ENCODE measurements at regions not wholly inside any gene's neighbourhood (a gene's known extent, or its start where the extent isn't known, plus 50 kb on each side); places are given as distances from the start of the nearest gene placed in this dataset.

GRCh38 chr18:76179257-76179656 lies 315.8 kb downstream of the ZNF516 start:
- DNase-seq: no peak

DNA sequence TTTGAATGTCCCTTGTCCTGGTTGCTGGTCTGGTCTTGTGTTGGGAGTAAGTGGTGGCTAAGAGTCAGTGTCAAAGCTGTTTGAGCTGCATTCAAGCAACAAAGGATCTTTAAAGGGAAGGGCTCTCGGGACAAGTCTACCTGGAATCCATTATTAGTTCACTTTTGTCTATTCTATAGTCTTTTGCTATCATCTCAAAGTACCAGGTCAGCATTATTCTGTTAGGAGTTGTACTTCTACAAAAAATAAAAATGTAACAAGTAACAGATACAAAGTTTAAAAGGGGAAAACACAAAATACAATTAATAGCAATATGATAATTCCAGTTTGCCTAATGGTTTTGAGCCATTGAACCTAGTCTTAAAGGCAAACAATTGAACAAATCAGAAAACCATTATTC lies 317.9 kb downstream of the ZNF516 start:
- DNase-seq: no peak

GRCh38 chr18:76174451-76174850 lies 320.6 kb downstream of the ZNF516 start:
- no peak for DNase-seq

DNA sequence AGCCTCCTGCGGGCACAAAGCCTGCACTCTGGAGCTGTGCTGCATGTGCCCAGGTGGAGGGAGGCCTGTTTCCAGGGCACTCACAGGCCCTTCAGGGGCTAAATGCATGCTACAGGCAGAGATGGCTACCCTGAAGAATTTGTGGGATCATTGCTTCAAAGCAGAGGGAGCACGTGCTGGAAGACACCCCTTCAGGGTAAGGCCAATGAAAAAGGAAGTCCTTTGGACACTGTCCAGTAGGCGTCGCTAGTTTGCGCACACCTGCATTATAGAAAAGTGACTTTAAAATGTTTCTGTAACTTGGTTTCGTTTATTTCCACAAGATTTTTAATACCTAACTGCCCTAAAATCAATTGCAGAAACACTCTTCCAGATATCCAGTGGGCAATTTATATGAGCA lies 325.3 kb downstream of the ZNF516 start:
- DNase-seq: no peak

DNA sequence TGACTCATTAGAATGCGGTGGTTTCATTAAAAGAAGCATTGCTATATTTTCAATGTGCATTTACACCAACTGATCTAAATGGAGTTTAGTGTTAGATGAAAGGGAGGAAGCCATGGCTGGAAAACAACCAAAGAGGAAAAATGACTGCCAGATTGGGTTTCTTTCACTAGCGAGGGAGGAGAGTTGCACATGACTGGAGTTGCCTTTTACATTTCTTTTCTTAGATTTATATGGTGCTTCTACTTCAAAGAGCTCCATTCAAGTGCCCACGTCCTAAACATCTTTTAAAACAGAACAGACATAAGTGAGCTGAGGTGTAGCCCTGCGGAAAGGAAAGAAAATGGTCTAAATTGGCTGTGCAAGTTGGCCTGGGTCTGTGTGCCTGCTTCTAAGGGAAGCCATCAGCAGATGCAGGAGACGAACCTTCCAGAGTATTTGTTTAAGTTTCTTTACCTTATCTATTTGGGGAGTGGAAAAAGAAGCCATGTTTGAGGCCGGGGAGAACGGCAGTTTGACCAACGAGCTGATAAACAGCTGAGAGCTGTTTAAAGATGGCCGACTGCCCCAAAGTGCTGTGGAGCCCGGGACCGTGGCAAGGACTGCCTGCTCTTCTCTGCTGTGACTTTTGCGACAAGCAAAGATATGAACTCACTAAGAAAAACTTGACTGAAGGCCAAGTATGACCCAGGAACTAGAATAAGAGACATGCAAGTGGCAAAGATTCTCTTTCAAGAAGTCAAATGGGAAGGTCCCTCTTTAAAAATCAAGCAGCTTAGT lies 327.0 kb downstream of the ZNF516 start:
- DNase-seq: no peak

DNA sequence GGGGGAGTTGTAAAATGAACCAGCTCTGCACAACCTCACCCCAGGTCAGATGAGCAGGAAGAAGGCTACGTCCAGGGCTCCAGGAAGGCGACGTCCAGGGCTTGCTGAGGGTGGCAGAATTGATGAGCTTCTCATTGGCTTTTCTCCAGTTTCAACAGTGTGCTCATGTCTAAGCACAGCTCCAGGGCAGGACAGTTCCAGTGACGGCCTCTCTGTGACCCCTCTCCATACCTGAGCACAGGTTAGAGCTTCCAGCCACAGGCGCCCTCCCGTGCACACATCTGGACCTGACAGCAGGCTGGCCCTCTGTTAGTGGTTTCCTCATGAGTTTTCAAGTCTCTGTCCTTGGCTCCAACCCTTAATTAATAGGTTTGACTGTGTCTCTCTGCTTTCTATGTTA lies 327.6 kb downstream of the ZNF516 start:
- no peak for DNase-seq

GRCh38 chr18:76162886-76163285 lies 332.2 kb downstream of the ZNF516 start:
- DNase-seq: no peak

GRCh38 chr18:76161983-76162382 lies 333.1 kb downstream of the ZNF516 start:
- DNase-seq: no peak

DNA sequence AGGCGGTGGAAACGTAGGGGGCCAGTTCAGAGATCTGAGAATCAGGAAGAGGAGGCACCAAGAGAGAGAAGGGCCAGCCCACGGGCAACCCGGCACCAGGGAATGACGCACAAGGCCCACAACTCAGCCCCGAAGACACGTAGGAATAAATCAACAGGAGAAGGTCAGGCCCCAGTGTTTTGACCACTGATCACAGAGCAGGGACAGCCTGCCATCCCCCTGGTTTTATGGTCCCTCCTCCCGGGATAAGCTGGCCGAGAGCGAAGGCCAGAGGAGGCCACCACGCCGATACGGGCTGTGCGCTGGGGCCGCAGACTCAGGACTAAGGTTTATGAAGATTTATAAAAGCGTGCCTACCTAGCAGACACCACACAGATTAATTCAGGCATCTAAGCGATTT lies 341.4 kb downstream of the ZNF516 start:
- no peak for DNase-seq

DNA sequence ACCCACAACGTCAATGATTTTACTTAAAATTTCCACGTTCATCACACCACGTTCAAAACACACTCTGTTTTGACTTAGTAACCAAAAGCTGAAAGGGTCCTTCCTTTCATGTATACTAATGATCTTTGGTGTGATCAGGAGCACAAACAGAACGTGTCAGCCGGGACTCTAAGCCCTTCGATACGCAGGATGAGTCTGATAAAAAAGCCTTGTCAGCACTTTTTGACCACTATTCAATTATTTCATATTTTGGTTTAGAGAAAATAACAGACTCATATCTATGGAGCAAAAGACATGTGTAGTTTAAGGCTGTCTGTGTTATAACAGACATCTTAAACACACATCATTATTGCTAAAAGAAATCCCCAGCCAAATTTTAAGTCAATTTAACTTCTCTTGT lies 345.3 kb downstream of the ZNF516 start:
- DNase-seq: no peak

GRCh38 chr18:76149284-76149683 lies 345.8 kb downstream of the ZNF516 start:
- DNase-seq: no peak

- no peak for DNase-seq
These were observed 349.3 kb downstream of the ZNF516 start for GRCh38 chr18:76145521-76146376.

DNA sequence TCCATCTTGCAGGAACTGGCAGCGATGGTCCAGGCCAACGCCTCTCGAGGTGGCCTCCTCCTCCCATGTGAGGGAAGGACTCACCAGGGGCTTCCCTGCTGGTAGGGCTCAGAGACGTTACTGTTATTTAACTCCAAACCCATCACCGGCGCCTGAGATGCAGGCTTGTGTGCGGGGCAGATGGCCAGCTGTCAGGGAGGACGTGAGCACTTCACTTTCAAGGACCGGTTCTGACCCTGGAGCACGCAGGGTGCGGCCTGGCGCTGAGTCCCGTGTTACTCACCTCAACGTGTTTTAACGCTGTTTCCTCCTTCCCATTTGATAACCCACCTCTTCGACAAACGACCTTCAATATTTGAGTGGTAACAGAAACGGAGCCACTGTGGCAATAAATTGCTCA lies 350.2 kb downstream of the ZNF516 start:
- no peak for DNase-seq

DNA sequence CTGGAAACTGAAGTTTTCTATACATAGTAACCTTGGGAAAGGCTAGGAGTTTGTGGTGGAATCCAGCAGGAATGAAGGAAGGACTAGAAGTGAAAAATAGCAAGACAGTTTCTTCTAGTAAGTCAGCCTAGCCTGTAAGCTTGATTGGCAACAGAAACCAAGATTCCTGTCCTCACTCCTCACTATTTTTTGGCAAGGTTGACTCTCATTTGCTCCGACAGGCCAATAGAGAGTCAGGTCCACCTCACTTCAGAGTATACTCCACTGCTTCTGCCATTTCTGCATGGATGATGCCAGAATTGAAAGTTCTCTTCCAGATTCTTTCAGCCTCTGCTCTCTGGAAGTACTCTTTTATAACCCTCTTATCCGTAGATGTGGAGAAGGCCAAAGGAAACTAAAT lies 352.4 kb downstream of the ZNF516 start:
- DNase-seq: no peak

DNA sequence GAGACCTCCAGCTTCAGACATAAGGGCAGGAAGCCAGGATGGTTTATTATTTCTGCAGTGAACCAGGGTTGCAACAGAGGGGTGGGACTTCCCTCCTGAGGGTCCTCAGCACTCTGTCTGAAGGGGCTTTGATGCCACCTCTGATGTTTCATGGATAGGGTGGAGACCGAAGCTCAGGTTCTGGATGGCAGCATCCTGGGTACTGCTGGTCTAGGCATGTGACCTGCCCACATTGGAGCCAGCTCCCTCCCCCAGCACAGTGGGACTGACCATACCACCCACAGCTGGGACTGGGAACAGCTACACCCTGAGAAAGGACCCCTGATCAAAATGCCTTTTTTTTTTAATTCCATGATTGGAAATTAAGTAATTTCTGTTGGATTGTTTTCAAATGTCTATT lies 355.2 kb downstream of the ZNF516 start:
- no peak for DNase-seq

- DNase-seq: no peak
These were observed 357.8 kb downstream of the ZNF516 start for GRCh38 chr18:76137216-76137615.

DNA sequence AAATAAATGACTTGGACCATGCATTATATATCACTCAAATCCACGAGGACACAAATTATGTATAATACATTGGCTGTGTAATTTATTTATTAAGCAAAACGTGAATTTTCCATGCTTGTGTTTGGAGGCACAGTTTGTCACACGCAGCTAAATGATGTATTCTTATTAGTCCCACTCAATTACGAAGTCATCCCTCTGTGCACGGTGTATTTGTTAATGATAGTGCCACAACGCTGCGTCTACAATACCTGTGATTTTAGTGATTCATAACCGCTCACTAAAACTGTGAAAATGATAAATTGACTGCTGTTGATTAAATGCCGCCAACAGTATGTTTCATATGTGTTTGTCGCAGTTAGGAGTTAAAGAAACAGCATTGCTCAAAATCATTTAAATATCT lies 358.3 kb downstream of the ZNF516 start:
- no peak for DNase-seq

GRCh38 chr18:76134628-76135027 lies 360.4 kb downstream of the ZNF516 start:
- DNase-seq: no peak

GRCh38 chr18:76133873-76134272 lies 361.2 kb downstream of the ZNF516 start:
- no peak for DNase-seq

- DNase-seq: no peak
These were observed 363.3 kb downstream of the ZNF516 start for GRCh38 chr18:76131738-76132137.

DNA sequence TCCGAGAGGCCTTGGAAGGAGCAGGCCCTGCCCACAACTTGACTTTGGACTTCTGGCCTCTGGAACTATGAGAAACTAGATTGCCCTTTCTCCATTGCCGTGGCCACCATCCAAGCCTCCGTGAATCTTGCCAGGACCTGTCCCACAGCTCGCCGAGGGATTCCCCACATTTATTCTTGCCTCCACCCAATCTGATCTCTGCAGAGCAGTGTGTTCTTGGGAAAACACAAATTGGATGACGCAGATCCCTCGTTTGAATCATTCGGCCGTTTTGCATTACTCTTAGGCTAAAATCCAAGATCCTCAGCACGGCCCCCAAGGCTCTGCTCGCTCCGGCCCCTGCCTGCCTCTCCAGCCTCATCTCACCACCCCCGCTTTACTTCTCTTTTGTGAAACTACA lies 364.2 kb downstream of the ZNF516 start:
- DNase-seq: no peak

GRCh38 chr18:76126327-76126726 lies 368.7 kb downstream of the ZNF516 start:
- DNase-seq: no peak

- no peak for DNase-seq
These were observed 374.0 kb downstream of the ZNF516 start for GRCh38 chr18:76121011-76121410.

GRCh38 chr18:76115580-76115979 lies 379.5 kb downstream of the ZNF516 start:
- no peak for DNase-seq
